ENCODE measurements at regions not wholly inside any gene's neighbourhood (a gene's known extent, or its start where the extent isn't known, plus 50 kb on each side); places are given as distances from the start of the nearest gene placed in this dataset.

DNA sequence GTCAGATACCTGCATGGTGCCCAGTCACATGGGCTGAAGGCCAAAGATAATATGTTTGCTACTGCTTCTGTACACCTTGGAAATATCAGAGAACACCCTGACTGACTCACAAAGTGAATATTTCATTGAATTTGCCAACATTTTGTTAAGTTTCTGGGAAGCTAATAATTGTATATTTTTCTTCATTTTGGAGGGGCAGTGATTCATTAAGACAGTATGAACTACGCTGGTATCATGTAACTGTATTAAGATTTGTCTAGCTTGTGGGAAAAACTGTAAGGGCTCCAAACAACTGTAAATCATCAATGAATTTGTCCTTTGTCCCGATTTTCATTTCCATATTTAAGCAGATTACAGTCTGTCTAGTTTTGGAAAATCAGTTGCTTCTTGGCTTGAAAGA, 102.3 kb upstream of the CCN2 start:
- no peak for DNase-seq (ENCODE audit: low read depth, low spot score)
- no peaks in the 10 kb centered on the region for H3K4me1 Mint-ChIP-seq

DNA sequence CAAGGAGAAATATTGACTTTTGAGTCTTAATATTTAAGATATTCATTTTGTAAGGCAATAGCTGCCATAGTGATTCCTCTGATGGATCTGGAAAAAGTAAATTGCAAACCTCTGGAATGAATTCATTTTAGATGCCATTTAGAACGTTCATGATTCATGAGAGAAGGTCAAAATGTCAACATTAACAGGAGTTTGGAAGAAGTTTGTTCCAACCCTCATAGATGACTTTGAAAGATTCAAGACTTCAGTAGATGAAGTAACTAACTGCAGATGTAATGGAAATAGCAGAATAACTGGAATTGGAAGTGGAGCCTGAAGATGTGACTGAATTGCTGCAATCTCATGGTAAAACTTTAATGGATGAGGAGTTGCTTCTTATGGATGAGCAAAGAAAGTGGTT, 100.9 kb upstream of the CCN2 start:
- TF ChIP-seq, protein P1, sequence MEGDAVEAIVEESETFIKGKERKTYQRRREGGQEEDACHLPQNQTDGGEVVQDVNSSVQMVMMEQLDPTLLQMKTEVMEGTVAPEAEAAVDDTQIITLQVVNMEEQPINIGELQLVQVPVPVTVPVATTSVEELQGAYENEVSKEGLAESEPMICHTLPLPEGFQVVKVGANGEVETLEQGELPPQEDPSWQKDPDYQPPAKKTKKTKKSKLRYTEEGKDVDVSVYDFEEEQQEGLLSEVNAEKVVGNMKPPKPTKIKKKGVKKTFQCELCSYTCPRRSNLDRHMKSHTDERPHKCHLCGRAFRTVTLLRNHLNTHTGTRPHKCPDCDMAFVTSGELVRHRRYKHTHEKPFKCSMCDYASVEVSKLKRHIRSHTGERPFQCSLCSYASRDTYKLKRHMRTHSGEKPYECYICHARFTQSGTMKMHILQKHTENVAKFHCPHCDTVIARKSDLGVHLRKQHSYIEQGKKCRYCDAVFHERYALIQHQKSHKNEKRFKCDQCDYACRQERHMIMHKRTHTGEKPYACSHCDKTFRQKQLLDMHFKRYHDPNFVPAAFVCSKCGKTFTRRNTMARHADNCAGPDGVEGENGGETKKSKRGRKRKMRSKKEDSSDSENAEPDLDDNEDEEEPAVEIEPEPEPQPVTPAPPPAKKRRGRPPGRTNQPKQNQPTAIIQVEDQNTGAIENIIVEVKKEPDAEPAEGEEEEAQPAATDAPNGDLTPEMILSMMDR (conservative IDR thresholded peaks at IDR 0.05) = no peak
- Mint-ChIP-seq H3K36me3 (ENCODE audit: low read depth) (peaks cover 5% of the 10 kb centered on the region), H3K4me3 (no peak overlapping the region), H3K9me3 (peaks cover 15% of the 10 kb centered on the region), H3K4me1 (no peaks in the 10 kb centered on the region), H3K27ac (ENCODE audit: unreplicated experiment) (no peak overlapping the region), H3K27me3 (ENCODE audit: low read depth) (no peaks in the 10 kb centered on the region)
- DNase-seq (ENCODE audit: low read depth, low spot score) = no peak

More for the DNA sequence above, 102.3 kb upstream of the CCN2 start:
- TF ChIP-seq, protein P1 (conservative IDR thresholded peaks at IDR 0.05) = no peak
- Mint-ChIP-seq H3K27me3 (ENCODE audit: low read depth) (no peaks in the 10 kb centered on the region), H3K36me3 (ENCODE audit: low read depth) (peaks cover 6% of the 10 kb centered on the region), H3K4me3 (no peak overlapping the region), H3K9me3 (peaks cover 13% of the 10 kb centered on the region), H3K27ac (ENCODE audit: unreplicated experiment) (no peak overlapping the region)

DNA sequence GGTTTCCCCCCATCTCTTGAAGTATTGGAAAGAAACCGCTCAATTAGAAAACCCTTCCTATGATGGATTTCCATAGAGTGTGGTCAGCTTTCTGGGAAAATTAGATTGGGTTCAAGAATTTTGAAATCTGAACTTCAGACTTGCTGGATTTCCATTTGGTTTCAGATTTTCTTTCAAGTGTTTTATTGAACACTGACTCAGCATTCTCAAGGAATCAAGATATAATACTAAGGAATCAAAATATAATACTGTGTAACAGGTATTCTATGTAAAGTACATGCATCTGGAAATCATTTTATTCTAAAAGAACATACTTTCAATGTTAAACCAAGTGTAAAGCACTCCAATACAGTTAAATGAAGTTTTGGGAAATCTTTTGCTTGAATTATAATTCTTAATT, 94.7 kb upstream of the CCN2 start:
- Mint-ChIP-seq H3K27me3 (ENCODE audit: low read depth) (no peaks in the 10 kb centered on the region), H3K27ac (ENCODE audit: unreplicated experiment) (no peak overlapping the region), H3K36me3 (ENCODE audit: low read depth) (peaks cover 5% of the 10 kb centered on the region), H3K4me1 (no peaks in the 10 kb centered on the region), H3K4me3 (no peak overlapping the region), H3K9me3 (peaks cover 6% of the 10 kb centered on the region)
- no peak for DNase-seq (ENCODE audit: low read depth, low spot score)
- TF ChIP-seq, protein P1 (conservative IDR thresholded peaks at IDR 0.05) = no peak

DNA sequence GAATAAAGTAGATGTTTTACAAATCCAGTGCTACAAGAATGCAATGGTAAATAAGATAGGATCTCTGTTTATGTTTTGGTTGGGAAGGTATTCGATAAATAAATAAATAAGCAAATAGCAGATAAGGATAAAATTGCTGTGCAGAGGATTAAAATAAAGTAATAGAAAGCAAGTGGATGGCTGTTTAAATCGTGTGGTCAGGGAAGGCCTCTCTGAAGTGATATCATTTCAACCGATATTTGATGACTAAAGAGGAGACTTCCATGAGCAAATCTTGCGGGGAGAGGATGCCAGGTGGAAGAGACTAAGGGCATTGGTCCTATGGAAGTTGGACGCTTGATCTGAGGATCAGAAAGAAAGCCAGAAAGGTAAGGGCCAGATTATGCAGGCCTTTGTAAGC, 92.0 kb upstream of the CCN2 start:
- H3K9me3 Mint-ChIP-seq = peaks cover 1% of the 10 kb centered on the region
- H3K4me1 Mint-ChIP-seq = peaks cover 4% of the 10 kb centered on the region
- TF ChIP-seq, protein P1 (conservative IDR thresholded peaks at IDR 0.05) = no peak
- H3K4me3 Mint-ChIP-seq = no peak overlapping the region
- H3K27ac Mint-ChIP-seq (ENCODE audit: unreplicated experiment) = no peak overlapping the region
- H3K36me3 Mint-ChIP-seq (ENCODE audit: low read depth) = peaks cover 2% of the 10 kb centered on the region
- no peaks in the 10 kb centered on the region for H3K27me3 Mint-ChIP-seq (ENCODE audit: low read depth)
- no peak for DNase-seq (ENCODE audit: low read depth, low spot score)

DNA sequence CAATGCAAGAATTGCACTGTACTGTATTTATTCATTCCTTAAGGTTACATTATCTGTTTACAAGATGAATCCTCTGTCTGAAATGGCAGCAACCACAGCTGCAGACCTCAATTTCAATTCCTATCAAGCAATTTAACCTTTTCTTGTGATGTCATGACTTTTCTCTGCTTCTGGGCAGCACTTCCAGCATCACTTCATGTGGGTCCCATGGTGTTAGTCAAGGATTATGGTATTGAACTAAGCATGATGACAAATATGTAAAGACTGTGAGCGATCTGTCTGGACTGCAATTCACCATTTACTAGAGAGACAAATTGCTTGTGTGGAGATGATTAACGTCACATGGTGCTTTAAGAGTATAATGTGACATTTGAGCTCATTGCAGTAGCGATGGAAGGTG, 90.5 kb upstream of the CCN2 start:
- no peaks in the 10 kb centered on the region for H3K9me3 Mint-ChIP-seq
- no peaks in the 10 kb centered on the region for H3K27me3 Mint-ChIP-seq (ENCODE audit: low read depth)
- no peak for DNase-seq (ENCODE audit: low read depth, low spot score)
- H3K36me3 Mint-ChIP-seq (ENCODE audit: low read depth) = peaks cover 2% of the 10 kb centered on the region
- H3K27ac Mint-ChIP-seq (ENCODE audit: unreplicated experiment) = no peak overlapping the region
- no peak overlapping the region for H3K4me3 Mint-ChIP-seq
- H3K4me1 Mint-ChIP-seq = peaks cover 4% of the 10 kb centered on the region
- TF ChIP-seq, protein P1 (conservative IDR thresholded peaks at IDR 0.05) = no peak

DNA sequence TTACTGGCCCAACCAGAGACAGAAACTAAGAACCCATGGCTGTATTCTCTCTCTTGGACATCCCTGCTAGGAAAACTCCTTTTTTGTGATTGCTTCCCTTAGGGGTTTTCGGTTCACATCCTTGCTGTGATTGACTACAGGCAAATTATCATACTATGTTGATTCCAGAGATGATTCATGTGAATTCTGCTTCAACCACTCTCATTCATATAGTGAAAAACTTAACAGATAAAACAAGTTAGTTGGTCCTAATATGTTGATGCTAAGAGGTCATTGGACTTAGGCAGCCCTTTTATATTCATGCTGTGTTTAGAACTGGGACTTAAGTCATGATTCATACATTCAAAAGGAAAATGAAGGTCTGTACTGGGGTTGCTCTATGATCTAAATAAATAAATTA, 76.9 kb upstream of the CCN2 start:
- Mint-ChIP-seq H3K27ac (ENCODE audit: unreplicated experiment) (no peak overlapping the region), H3K27me3 (ENCODE audit: low read depth) (no peaks in the 10 kb centered on the region), H3K4me3 (no peak overlapping the region), H3K36me3 (ENCODE audit: low read depth) (no peaks in the 10 kb centered on the region), H3K9me3 (peaks cover 3% of the 10 kb centered on the region), H3K4me1 (no peaks in the 10 kb centered on the region)
- TF ChIP-seq, protein P1 (conservative IDR thresholded peaks at IDR 0.05) = no peak
- no peak for DNase-seq (ENCODE audit: low read depth, low spot score)

All from neural crest cell (in vitro differentiated cells).